Stimulated activated CD8-positive, alpha-beta memory T cell treated with anti-CD3 and anti-CD28 coated beads, Interleukin-2, amount 100 ng/mL, for 48 hours (primary cell): ENCODE measurements at regions not wholly inside any gene's neighbourhood (a gene's known extent, or its start where the extent isn't known, plus 50 kb on each side); places are given as distances from the start of the nearest gene placed in this dataset.

ENCODE experiments used
- DNase-seq, 2 donors: peaks; one replicate each; pipeline ENCODE4 v3.0.0-alpha.2; 2020; ENCODE audit warnings: low read depth in 2 of 2

DNA sequence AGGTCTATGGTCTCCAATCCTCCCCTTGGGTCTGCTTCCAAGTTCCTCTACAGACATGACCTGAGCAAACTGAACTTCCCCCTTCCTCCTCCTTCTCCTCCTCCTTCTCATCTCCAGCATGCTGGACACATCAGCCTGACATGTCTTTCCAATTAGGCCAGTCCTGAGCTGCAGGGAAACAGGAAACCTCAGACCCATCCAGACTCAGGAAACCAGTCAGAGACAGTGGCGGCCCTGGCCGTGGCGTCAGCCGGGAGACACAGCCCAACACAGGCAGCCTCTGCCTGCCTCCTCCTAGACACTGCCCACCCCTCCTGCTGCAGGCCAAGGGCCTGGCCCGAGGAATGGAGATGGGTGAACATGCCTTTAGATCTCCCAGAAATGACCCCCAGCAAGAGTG lies 468.8 kb downstream of the BCL11B start:
- DNase-seq: no peak

DNA sequence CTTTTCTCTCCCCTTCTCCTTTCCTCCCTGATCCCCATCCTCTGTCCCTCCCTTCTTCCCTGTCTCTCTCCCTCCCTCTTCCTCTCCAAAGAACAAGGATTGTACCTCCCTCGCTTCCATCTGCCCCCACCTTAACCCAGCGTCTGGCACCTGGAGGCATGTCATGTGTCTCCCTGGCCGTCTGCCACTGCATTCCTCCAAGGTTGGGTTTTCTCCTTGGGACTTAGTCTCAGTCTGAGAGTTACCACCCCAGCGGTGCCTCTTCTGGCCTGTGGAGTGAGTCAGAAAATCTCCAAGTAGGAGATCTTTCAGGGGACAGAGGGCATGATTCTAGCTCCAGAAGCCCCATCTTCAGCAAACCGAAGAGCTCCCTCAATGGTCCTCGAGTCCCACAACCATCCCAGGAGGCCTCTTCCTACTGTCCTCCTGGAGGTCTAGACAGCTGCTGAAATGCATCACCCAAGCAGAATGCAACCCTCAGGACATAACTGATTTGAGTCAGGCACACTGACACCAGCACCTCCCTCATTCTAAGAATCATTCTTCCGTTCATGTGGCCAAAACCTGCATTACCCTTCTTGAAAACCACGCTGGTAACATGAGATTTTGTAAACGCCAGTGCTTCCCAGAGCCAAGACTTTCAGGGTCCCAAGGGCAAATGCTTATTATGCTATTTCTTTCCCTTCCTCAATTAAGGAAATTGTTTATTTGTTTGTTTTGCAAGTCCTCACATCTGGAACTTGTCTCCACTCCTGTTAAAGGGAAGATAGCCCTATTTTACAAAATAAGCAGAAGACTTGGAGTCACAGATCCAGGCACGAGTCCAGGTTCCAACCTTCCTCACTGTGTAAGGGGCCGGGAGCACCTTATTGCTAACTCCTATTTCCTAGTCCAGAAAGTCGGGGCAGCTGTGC lies 463.2 kb downstream of the BCL11B start:
- no peak for DNase-seq

DNA sequence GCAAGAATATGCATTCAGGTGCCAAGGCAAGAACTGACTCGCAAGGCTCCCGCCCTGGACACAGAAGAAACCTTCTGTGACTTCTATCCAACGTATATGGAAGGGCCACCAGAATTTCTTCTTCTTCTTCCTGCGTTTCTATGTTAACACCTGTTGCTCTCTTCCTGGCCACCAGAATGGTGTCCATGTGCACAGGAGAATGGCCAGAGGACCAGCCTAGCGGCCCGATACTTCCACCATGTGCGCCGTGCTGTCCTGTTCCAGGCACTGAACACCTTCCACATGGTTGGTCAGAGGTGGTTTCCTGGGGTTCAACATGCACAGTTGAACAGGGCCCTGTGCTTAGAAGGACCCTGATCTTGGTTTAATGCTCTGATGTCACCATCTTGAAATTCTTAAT lies 455.8 kb downstream of the BCL11B start:
- no peak for DNase-seq

DNA sequence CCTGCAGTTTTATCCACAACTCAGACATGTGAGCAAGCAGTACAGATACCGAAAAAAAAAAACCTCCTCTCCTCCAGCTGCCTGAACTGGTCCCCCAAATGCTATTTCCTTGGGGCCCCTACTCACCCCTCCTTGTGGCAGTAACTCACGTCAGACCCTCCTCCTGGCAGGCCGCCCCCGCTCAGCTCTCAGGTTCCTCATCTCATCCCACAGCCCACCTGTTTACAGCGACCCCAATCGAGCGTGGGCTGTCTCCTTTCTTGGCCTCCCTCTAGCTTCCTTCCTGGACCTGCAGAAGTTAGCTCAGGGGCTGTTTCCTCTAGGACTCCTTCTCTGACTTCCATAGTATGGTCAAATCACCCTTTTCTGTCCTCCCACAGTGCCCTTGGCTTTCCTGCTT lies 455.3 kb downstream of the BCL11B start:
- DNase-seq: no peak

DNA sequence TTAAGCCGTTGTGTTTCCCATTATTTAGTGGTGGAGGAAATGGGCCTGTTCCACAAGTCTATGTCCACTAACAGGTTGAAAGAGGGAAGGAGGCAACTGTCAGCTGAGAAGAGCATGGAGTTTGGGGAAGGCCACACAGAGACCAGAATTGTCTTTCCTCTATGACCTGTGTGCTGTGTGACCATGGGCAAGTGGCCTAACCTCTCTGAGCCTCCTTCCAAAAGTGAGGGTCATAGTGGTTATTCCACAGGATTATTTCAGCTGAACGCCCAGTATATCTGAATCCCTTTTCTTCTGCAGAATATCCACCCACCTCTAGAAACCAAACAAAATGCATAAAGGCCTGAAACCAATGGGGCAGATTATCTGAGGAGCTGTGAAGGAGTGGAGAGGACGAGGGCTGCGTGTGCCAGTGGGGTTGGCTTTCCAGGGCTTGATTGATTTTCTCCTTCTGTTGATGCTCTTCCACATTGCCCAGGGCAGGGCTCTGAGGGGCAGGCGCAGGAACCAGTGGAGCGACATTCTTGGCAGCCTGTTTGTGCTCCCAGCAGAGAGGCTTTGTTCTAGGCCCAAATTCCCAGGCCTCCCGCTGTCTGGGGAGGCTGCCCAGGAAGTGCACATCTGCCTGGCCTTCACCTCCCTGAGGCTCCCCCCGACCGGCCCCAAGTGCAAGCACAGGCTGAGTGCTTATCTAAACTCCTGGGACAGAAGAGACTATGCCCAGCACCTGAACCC lies 452.7 kb downstream of the BCL11B start:
- no peak for DNase-seq

DNA sequence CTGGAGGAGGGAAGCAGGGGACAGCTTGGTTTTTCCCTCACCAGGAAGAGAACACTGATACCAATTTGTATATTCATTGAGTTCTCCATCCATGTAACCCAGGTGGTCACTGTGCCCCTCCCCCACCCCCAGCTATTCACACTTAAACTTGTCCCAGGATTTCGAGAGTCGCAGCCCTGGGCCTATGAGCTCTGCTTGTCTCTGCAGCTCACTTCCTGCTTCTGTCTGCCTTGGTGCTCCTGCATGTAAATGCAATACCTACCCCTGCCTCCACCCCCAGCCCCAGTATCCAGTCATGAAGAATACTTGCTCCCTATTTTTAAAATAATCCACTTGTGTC lies 452.2 kb downstream of the BCL11B start:
- no peak for DNase-seq

DNA sequence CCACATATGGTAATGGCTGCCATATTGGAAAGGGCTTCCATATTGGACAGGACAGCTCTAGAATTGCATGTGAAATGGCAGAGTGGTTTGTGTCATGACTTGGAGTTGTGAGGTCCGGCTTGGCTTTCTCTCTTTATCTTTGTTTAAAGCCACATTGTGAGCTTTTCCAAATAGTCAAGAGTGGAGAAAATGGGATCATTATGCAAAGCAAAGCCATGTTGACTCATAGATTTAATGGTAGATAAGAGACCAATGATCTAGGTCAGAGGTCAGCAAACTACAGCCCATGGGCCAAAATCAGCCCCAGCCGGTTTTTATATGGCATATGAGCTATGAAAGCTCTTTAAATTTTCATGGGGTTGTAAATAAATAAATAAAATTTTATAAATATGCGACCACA lies 449.1 kb downstream of the BCL11B start:
- no peak for DNase-seq

DNA sequence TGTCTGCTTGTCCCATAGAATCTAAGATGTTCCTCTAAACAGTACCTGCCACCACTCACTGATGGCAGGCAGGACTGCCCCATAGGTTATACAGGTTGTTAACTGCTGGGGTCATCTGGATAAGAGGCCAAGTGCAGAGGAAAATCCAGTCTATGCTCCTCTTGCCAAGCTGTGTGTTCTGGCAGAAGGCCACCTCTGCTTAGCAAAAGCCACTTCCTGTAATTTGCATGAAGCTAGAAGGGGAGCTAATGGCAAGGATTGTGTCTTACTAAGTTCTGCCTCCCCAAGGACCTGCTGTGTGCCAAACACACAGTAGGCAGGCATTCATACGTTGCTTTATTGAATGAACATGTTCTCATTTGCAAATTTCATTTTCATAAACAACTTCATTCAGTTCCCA lies 445.4 kb downstream of the BCL11B start:
- no peak for DNase-seq

DNA sequence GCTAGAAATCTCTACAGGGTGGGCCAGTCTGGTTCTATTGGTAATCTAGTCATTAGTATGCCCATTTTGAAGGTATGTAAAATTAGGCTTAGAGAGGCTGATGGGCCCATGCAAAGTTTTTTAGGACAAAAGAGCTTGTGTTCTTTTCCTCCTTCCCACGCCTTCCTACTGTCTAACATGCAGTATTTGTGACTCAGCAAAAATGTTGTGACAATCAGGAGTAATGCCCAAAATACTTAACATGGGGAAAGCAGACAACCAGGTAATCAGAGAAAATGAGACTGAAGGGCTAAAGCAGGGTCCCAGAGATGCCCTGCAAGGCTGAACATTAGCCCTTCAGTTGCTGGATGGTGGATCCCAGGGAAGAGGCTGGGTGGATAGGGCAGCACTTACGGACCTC lies 437.9 kb downstream of the BCL11B start:
- no peak for DNase-seq

DNA sequence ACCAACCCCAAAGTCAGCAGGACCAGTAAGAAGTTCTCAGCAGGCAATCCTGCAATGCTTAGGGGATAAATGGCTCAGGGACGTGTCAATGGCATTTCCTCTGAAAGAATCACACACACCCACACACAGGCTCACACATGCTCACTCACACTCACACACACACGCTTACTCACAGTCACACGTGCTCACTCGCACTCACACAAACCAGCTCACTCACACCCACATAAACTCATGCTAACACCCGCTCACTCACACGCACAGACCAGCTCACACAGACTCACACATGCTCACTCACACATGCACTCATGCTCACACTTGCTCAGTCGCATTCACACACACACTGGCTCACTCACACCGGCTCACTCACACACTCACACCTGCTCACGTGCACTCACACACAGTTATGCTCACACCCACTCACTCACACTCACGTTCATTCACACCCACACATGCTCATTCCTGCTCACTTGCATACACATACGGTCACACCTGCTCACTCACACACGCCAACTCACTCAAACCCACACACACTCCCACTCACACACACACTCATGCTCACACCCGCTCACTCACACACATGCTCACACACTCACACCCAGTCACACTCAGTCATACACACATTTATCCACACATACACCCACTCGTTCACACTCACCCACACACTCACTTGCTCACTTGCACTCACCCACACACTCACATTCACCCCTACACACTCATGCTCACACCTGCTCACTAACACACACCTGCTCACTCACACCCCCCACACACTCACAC lies 436.8 kb downstream of the BCL11B start:
- no peak for DNase-seq

DNA sequence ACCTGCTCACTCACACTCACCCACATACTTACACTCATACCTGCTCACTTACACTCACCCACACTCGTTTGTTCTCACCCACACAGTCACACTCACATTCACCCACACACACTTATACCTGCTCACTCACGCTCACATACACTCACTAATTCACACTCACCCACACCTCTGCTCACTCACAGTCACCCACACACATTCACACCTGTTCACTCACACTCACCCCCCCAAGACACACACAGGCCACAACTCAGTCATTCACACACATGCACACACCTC lies 436.2 kb downstream of the BCL11B start:
- no peak for DNase-seq

DNA sequence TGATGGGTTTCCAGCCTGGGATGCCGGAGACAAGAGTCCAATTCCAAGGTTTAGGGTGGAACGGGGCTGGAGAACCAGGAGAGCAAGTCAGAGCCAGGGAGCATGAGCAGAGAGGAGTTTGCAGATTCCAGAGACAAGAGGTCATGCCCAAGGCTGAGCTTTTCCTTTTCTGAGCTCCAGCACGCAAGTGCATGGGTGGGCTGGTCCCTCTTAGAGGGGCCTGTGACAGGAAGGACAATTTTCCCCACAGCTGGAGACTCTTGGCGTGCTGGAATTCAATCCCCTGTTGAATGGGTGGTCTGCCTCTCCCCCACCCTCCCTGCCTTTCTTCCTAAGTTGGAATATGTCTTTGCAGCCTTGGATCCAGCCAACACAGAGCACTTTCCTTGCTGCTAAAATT lies 431.9 kb downstream of the BCL11B start:
- DNase-seq: no peak

DNA sequence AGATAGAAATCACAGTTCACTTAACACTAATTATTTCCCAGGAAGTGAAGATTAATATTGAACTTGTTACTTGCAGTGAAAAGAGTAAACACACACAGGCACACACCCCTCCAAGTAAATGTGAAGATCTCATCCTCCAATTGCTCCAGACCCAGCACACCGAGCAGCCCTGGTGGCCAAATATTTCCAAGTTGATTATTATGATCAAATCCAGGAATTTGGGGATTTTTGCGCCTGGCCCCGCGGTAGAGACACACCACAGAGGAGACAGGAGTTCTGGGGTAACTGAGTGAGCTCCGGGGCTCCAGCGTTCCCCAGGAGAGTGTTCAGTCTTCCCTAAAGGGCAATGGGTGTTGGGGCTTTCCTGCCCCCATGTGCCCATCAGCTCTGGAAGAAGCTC lies 431.5 kb downstream of the BCL11B start:
- no peak for DNase-seq

DNA sequence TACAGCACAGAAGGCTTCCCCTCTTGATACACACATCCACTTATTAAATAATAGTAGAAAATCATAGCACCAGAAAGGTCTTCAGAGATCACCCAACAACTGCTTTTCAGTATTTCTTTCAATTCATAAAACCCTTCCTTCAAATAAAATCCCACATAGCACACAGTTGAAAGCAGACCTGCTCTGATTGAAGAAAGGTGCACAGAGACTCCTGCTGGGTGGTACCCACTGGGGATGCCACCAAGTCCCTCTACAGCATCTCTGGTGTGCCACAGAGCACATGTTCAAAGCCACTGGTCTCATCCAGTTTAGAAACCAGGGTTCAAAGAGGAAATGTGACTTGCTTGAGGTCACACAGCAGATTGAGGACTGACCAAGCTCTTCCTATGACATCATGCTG lies 427.5 kb downstream of the BCL11B start:
- DNase-seq: no peak

DNA sequence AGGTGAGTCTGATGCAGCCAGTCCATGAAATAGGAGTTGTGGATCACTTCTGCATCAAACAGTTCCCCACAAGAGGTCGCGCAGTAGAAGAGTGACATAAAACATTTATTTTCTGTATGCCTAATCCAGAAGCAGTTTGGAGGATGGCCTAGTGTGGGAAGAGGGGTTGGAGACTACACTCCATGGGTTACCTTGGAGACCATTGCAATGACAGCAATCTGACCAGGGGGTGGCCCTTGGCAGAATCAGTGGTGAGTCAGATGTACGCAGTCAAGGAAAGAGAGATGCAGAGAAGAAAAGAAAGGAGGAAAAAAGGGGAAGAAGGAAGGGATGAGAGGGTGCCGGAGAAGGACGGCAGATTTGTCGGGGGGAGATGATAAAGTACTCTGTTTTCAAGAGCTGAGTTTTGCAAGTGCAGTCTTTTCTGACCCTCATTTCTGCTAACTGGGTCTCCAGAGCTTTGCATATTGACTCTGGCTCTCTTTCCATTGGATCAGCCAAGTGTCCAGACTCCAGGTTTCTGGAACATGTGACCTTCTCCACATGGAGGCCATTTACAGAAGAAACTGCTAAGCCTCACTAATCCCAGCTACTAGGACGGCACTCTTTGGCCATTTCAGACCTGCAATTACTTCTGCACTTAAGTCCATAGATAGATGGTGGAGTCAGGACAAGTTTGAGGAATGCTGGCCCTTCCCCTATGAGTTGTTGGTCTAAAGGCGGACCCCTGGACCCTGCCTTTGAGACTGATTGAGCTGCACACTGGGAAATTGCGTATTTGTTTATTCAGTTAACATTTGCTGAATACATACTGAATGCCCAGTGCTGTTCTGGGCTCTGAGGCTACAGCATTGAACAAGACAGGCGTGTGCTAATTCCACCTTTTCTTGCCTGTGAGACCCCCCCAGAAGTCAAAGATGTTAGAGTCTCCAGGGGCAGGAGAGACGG lies 424.2 kb downstream of the BCL11B start:
- DNase-seq: no peak

DNA sequence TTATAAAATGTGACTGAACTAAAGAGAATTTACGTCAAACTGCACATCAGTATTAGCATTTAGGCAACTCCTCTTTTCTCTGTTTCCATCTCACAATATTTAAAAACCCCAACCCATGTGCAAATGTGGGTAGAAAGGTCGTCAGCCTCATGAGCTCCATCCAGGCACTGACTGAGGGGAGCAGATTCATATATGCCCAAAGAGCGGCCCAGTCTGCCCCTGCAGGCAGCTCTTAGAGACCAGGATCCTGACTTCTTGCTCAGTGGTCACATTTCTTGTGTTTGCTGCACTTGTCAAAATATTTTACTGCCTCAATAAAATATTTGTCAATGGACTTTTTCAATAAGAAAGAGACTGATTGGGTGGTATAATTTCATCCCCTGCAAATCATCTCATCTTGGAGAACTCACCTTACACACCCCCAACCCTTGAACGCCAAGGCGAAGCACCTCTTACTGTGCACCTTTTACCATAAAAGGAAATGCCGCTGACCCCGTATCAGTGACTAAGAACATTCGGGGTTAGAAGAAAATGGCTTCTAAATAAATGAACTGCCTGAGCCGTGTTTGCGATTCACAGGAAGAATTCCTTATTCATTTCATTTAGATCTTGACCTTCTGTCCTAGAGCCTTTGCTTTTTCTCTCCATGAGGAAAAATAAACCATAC lies 418.8 kb downstream of the BCL11B start:
- DNase-seq: no peak

DNA sequence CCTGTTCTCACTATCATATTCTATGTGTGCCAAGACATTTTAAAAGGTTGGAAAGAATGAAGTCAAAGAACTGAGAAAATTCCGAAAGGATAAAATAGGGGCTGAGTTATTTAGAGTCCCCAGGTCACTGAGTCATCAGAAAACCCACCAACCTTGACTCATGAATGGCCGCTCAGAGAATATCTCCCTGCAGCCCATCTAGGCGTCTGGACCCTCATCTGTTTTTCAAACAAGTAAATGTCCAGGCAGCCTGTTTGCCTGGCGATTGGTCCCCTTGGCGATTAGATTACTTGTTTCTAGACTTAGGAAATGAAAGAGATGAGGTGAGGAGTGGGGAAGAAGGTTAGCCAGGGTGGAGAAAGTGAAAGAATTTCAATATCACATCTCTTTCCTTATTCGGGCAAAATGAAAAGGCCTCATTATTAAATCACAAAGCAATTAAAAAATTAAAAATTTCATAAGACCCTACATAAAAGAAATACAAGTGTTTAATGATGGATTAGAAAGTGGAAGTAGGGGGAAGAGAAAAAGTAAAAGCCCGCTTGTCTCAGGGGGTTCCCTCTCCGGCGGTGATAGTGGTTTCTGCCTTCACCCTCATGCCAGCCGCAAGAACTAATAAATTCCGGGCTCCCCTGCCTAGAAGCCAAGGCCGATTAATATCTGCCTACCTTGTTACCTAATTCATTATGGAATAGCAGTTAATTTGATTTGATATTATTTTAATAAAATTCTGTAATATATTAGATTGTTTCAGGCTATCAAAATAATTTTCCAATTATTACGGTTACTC lies 415.9 kb downstream of the BCL11B start:
- no peak for DNase-seq

DNA sequence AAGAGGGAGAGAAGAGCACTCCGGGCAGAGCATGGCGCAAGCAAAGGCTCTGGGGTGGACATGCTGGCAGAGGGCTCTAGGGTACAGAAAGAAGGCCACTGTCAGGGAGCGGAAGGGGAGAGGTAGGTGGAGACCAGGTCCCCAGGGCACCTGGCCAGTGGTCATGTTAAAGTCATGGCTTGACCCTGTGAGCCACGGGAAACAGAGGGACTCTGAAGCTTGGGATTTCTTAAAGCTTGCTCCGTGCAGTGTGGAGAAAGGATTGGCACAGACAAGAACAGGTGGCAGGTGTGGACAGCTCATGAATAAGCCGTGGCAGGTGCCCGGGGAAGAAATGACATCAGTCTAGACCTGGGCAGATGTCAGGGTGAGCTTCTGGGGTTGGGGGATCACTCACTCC lies 413.8 kb downstream of the BCL11B start:
- no peak for DNase-seq

DNA sequence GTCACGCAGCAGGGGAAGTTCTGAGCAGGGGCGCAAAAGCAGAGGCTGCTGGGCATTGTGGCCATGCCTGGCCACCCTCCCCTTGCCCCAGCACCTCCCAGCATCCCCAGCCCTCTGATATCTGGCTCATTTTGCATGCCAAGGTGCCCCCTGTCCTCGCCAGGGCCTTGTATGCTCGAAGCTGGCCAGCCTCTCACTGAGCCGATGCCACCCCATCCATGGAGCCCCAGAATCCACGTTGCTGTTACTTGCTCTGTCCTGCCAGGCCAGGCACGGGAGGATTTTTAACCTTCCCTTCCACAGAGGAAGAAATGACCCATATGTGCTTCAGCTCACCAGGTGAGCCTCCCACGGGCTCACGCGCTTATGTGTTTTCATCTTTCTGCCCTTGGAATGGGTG lies 413.4 kb downstream of the BCL11B start:
- DNase-seq: no peak

DNA sequence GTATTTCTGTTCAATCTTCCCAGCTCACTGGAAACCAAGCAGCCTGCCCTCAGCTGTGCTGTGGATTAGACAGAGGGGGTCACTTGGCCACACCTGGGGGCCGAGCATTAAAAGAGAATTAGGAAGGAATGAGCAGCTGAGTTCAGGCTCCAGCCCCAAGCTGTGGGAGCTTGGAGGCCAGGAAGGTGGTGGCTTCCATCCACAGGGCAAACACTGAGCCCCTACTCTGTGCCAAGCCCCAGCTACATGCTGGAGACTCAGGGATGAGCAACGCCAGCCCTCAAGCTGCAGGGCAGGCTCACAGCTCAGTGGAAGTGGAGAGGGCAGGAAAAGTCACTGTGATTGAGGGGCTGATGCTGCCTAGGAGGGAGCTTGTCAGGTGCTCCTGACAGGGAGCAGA lies 412.7 kb downstream of the BCL11B start:
- no peak for DNase-seq
